Panc1 (cell line): ENCODE measurements at regions not wholly inside any gene's neighbourhood (a gene's known extent, or its start where the extent isn't known, plus 50 kb on each side); places are given as distances from the start of the nearest gene placed in this dataset.

Experiments used
- ATAC-seq: fragments of 200-7000 bp; cut with Tn5 transposase; 2 replicates; pipeline ENCODE4 v1.9.1; 2020; ENCODE audit warnings: mild to moderate bottlenecking, moderate library complexity
- BruUV-seq: library from RNA; stranded (reverse); fragments of 400-500 nt; replicated peaks from 2 replicates; lab custom pipeline; 2021; lab: Mats Ljungman, UMichigan
- CTCF ChIA-PET: fragments of 300-600 bp; sonication (Branson Sonifier 250); formaldehyde crosslinking; loops from one replicate; lab custom pipeline; 2022; ENCODE audit warnings: antibody characterized with exemption; lab: Charles Lee
- POLR2A ChIA-PET: fragments of 300-600 bp; sonication (Branson Sonifier 250); formaldehyde crosslinking; loops from one replicate; lab custom pipeline; 2022; ENCODE audit warnings: antibody characterized with exemption; lab: Charles Lee
- DNase-seq: peaks from one replicate; pipeline ENCODE4 v3.0.0-alpha.2; 2010; ENCODE audit warnings: low read depth, low spot score
- H3K27ac ChIP-seq: 2 replicates; pipeline ENCODE4 v1.5.1; 2011; ENCODE audit warnings: mild to moderate bottlenecking, low read length, inconsistent platforms
- H3K27me3 ChIP-seq: fragments of 200-500 bp; sonication (Bioruptor generic); 2 replicates; pipeline ENCODE4 v1.6.0; 2014; ENCODE audit warnings: low read length, inconsistent platforms; ENCODE audit not compliant: control insufficient read depth, insufficient read depth
- H3K36me3 ChIP-seq: fragments of 200-500 bp; sonication (Bioruptor generic); 2 replicates; pipeline ENCODE4 v1.5.1; 2014; ENCODE audit warnings: inconsistent platforms, mild to moderate bottlenecking, low read length, moderate library complexity; ENCODE audit not compliant: control insufficient read depth, insufficient read depth
- H3K4me1 ChIP-seq: 2 replicates; pipeline ENCODE4 v1.5.1; 2011; ENCODE audit warnings: inconsistent platforms, mild to moderate bottlenecking, low read length, moderate library complexity; ENCODE audit not compliant: control insufficient read depth, insufficient read depth
- H3K4me3 ChIP-seq, 2 experiments: 2 replicates each; pipeline ENCODE4 v1.5.1; 2011 to 2012; ENCODE audit warnings: low read depth in 2 of 2, low read length in 2 of 2, mild to moderate bottlenecking in 2 of 2, inconsistent platforms in 1 of 2, moderate library complexity in 1 of 2
- H3K9me3 ChIP-seq: fragments of 200-500 bp; sonication (Bioruptor generic); 2 replicates; pipeline ENCODE4 v1.5.1; 2014; ENCODE audit warnings: low read depth, mild to moderate bottlenecking, inconsistent platforms, low read length, moderate library complexity; ENCODE audit not compliant: control insufficient read depth, insufficient read depth
- CTCF ChIP-seq: fragments of 450-650 bp; IDR thresholded peaks from 2 replicates; pipeline ENCODE4 v1.5.1; 2017; ENCODE audit warnings: mild to moderate bottlenecking
- POLR2AphosphoS5 ChIP-seq: IDR thresholded peaks from 2 replicates; pipeline ENCODE4 v1.6.1; 2012; ENCODE audit warnings: mild to moderate bottlenecking, low read depth, low read length, moderate library complexity
- REST ChIP-seq, 2 experiments: IDR thresholded peaks; 2 replicates each; pipeline ENCODE4 v1.6.1; 2011 to 2012; ENCODE audit warnings: low read depth in 2 of 2, control low read depth in 1 of 2, low read length in 1 of 2, mild to moderate bottlenecking in 1 of 2, moderate library complexity in 1 of 2; ENCODE audit not compliant: insufficient read depth in 1 of 2
- SIN3A ChIP-seq: IDR thresholded peaks from 2 replicates; pipeline ENCODE4 v1.6.1; 2012; ENCODE audit warnings: low read depth, mild to moderate bottlenecking, low read length, moderate library complexity, borderline replicate concordance; ENCODE audit not compliant: insufficient read depth
- TCF7L2 ChIP-seq: IDR thresholded peaks from 2 replicates; pipeline ENCODE4 v1.6.1; 2011; ENCODE audit warnings: mild to moderate bottlenecking, low read depth, low read length, inconsistent platforms
- in situ Hi-C: cut with HindIII; loops from 2 replicates; pipeline ENCODE4 v1.10.0; 2016; ENCODE audit warnings: low sequenced_read_pairs, low pct_unique_long_range_greater_than_20kb
- intact Hi-C: fragments of 100-400 bp; cut with micrococcal nuclease; formaldehyde crosslinking; loops from one replicate; pipeline ENCODE4 v1.10.0; 2022; ENCODE audit not compliant: unreplicated experiment

GRCh38 chr2:67760995-67761394 lies 301.8 kb downstream of the C1D start:
- intact Hi-C loops (no loop called here), in situ Hi-C loops (no loop called here)
- Histone ChIP-seq H3K27me3 (no peaks in the 10 kb centered on the region; the same call in 1 of the 2 replicates), H3K9me3 (no peaks in the 10 kb centered on the region), H3K27ac (no peak overlapping the region), H3K36me3 (no peaks in the 10 kb centered on the region), H3K4me1 (no peaks in the 10 kb centered on the region), H3K4me3 (no peak overlapping the region)
- ATAC-seq (no peak), DNase-seq (no peak)
- CTCF ChIA-PET, result no interaction called here
- no TSS peak for BruUV-seq
- TF ChIP-seq TCF7L2 (no peak), SIN3A (no peak), POLR2AphosphoS5 (no peak), CTCF (no peak), REST (IDR thresholded peaks at IDR 0.05; ENCODE audit: insufficient read depth in 1 of 2, low read depth in 2 of 2, low read length in 1 of 2) (no peak)
- POLR2A ChIA-PET, result no interaction called here

- ATAC-seq (no peak), DNase-seq (no peak)
- TF ChIP-seq TCF7L2 (no peak), CTCF (no peak), SIN3A (no peak), REST (IDR thresholded peaks at IDR 0.05; ENCODE audit: insufficient read depth in 1 of 2, low read depth in 2 of 2, low read length in 1 of 2) (no peak), POLR2AphosphoS5 (no peak)
- intact Hi-C loops (no loop called here), in situ Hi-C loops (no loop called here)
- ChIA-PET POLR2A (no interaction called here), CTCF (no interaction called here)
- Histone ChIP-seq H3K9me3 (no peaks in the 10 kb centered on the region), H3K27ac (no peak overlapping the region), H3K4me1 (no peaks in the 10 kb centered on the region), H3K36me3 (no peaks in the 10 kb centered on the region), H3K4me3 (no peak overlapping the region), H3K27me3 (no peaks in the 10 kb centered on the region; the same call in 1 of the 2 replicates)
- BruUV-seq, result no TSS peak
Observed at GRCh38 chr2:67771380-67771779, 291.4 kb downstream of the C1D start.
